ENCODE measurements at regions not wholly inside any gene's neighbourhood (a gene's known extent, or its start where the extent isn't known, plus 50 kb on each side); places are given as distances from the start of the nearest gene placed in this dataset.
A peak's percentile ranks its signal among the peaks of the same experiment; 100 is the strongest.

DNA sequence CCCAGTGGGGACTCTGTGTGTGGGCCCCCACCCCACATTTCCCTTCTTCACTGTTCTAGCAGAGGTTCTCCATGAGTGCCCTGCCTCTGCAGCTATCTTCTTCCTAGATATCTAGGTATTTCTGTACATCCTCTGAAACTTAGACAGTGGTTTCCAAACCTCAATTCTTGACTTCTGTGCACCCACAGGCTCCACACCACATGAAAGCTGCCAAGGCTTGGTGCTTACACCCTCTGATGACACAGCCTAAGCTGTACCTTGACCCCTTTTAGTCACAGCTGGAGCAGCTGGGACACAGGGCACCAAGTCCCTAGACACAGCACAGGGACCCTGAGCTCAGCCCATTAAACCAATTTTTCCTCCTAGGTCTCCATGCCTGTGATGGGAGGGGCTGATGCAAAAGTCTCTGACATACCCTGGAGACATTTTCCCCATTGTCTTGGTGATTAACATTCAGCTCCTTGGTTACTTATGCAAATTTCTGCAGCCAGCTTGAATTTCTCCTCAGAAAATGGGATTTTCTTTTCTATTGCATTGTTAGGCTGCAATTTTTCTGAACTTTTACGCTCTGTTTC lies 304.5 kb downstream of the OTOL1 start:
- Histone ChIP-seq H3K36me3 (no peaks in the 10 kb centered on the region), H3K27ac (no peak overlapping the region), H3K27me3 (no peaks in the 10 kb centered on the region), H3K9me3 (no peaks in the 10 kb centered on the region), H3K4me1 (no peaks in the 10 kb centered on the region), H3K4me3 (no peak overlapping the region)
- intact Hi-C loops (cut with DNase I; ENCODE audit: low total_unique reads): no loop called here
- no peak for TF ChIP-seq EP300 (IDR thresholded peaks at IDR 0.05)
- TF ChIP-seq, protein P1, sequence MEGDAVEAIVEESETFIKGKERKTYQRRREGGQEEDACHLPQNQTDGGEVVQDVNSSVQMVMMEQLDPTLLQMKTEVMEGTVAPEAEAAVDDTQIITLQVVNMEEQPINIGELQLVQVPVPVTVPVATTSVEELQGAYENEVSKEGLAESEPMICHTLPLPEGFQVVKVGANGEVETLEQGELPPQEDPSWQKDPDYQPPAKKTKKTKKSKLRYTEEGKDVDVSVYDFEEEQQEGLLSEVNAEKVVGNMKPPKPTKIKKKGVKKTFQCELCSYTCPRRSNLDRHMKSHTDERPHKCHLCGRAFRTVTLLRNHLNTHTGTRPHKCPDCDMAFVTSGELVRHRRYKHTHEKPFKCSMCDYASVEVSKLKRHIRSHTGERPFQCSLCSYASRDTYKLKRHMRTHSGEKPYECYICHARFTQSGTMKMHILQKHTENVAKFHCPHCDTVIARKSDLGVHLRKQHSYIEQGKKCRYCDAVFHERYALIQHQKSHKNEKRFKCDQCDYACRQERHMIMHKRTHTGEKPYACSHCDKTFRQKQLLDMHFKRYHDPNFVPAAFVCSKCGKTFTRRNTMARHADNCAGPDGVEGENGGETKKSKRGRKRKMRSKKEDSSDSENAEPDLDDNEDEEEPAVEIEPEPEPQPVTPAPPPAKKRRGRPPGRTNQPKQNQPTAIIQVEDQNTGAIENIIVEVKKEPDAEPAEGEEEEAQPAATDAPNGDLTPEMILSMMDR (IDR thresholded peaks at IDR 0.05): no peak
- 0 to 52% (median 44%) methylated on average over 1 of the region's 1 CpG for WGBS, 5 donors
- DNase-seq: no peak

DNA sequence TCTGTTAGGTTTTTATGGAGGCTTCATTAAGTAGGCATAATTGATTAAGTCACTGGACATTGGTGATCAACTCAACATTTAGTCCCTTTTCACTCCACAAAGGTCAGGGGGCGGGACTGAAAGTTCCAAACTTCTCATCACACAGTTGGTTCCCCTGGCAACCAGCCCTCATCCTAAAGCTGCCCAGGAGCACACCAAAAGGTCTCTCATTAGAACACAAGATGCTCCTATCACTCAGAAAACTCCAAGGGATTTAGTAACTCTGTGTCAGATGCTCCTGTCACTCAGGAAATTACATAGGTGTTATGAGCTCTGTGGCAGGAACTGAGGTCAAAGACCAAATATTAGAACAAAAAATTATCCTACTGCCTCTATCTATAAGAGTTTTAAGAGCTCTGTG lies 321.5 kb downstream of the OTOL1 start:
- H3K36me3 ChIP-seq: no peaks in the 10 kb centered on the region
- H3K4me3 ChIP-seq: no peak overlapping the region
- no peaks in the 10 kb centered on the region for H3K9me3 ChIP-seq
- TF ChIP-seq POLR2AphosphoS5 (IDR thresholded peaks at IDR 0.05): no peak
- TF ChIP-seq, protein P1 (IDR thresholded peaks at IDR 0.05): no peak
- no peak for TF ChIP-seq EP300 (IDR thresholded peaks at IDR 0.05)
- no peak for TF ChIP-seq POLR2A (IDR thresholded peaks at IDR 0.05)
- DNase-seq: no peak
- H3K27ac ChIP-seq: no peak overlapping the region
- intact Hi-C loops (cut with DNase I; ENCODE audit: low total_unique reads): no loop called here
- H3K4me1 ChIP-seq: no peaks in the 10 kb centered on the region
- no peaks in the 10 kb centered on the region for H3K27me3 ChIP-seq
- WGBS, 5 donors: 67 to 86% (median 83%) methylated on average over 1 of the region's 1 CpG

DNA sequence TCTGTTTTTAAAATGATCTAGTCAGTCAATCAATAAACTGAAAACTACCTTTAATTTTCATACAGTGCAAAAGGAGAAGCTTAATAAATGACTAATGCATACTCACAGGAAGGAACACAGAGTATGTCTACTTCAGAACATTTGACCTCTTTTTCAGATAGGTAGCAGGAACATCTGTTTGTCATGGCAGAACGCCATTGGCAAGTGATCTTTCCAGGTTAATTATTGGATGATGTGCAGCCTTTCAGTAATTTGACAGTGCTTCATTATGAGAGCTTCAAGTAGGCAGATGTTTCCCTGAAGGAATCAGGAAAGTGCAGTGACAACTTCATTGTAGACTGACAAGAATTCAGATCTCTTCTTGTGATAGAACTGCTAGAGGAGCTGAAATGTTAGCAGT lies 325.0 kb downstream of the OTOL1 start:
- TF ChIP-seq POLR2AphosphoS5 (IDR thresholded peaks at IDR 0.05) (no peak), POLR2A (IDR thresholded peaks at IDR 0.05) (no peak), EP300 (IDR thresholded peaks at IDR 0.05) (no peak)
- TF ChIP-seq, protein P1 (IDR thresholded peaks at IDR 0.05): no peak
- 24 to 41% (median 38%) methylated on average over 1 of the region's 1 CpG for WGBS, 5 donors

DNA sequence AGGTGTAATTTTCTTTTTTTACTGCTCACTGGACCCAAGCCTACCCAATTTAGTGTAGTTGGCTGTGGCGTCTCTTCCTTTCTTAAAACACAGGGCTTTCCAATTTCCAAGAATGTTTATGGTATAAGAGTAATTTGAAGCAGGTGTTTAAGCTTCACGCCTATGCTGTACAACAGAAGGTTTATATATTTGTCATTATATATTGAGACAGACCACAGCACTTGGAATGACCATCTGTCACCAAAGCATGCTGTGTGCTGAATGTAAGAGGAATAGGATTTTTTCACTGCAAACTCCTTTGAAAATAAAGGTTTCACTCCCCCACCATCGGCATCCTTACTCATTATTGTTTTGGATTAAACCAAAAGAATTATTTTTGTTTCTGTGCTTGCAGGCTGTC lies 325.7 kb downstream of the OTOL1 start:
- TF ChIP-seq EP300 (IDR thresholded peaks at IDR 0.05) (no peak), POLR2A (IDR thresholded peaks at IDR 0.05) (no peak), POLR2AphosphoS5 (IDR thresholded peaks at IDR 0.05) (no peak)
- TF ChIP-seq, protein P1 (IDR thresholded peaks at IDR 0.05): no peak
- WGBS, 5 donors: 60 to 83% (median 66%) methylated on average over 3 of the region's 3 CpGs
- Histone ChIP-seq H3K4me3 (no peak overlapping the region), H3K36me3 (no peaks in the 10 kb centered on the region), H3K9me3 (no peaks in the 10 kb centered on the region), H3K27me3 (no peaks in the 10 kb centered on the region), H3K27ac (no peak overlapping the region), H3K4me1 (no peaks in the 10 kb centered on the region)
- peak in 1 of 2 donors; percentile 1 for DNase-seq
- intact Hi-C loops (cut with DNase I; ENCODE audit: low total_unique reads): no loop called here

More for the DNA sequence above, 325.0 kb downstream of the OTOL1 start:
- no peaks in the 10 kb centered on the region for H3K36me3 ChIP-seq
- H3K9me3 ChIP-seq: no peaks in the 10 kb centered on the region
- H3K4me1 ChIP-seq: no peaks in the 10 kb centered on the region
- DNase-seq: no peak
- H3K27me3 ChIP-seq: no peaks in the 10 kb centered on the region
- no peak overlapping the region for H3K4me3 ChIP-seq
- intact Hi-C loops (cut with DNase I; ENCODE audit: low total_unique reads): no loop called here
- no peak overlapping the region for H3K27ac ChIP-seq
